GM06990 (cell line): ENCODE measurements at regions not wholly inside any gene's neighbourhood (a gene's known extent, or its start where the extent isn't known, plus 50 kb on each side); places are given as distances from the start of the nearest gene placed in this dataset.
"Not testable (repeated sequence)": the region's sequence is repeated elsewhere in the genome, so short reads cannot be mapped to it uniquely, and the experiment has no call there.

Experiments used
- DNase-seq: peaks from one replicate; pipeline ENCODE4 v3.0.0-alpha.2; 2011; ENCODE audit not compliant: insufficient read length; ENCODE audit errors: extremely low read depth
- H3K27me3 ChIP-seq: replicated peaks from 2 replicates; pipeline ENCODE4 v1.6.0; 2011; ENCODE audit warnings: low read length; ENCODE audit not compliant: control insufficient read depth, insufficient read depth
- H3K36me3 ChIP-seq: 2 replicates; pipeline ENCODE4 v1.5.1; 2011; ENCODE audit warnings: low read length; ENCODE audit not compliant: control insufficient read depth, insufficient read depth
- H3K4me3 ChIP-seq: replicated peaks from 2 replicates; pipeline ENCODE4 v1.5.1; 2011; ENCODE audit warnings: low read depth, mild to moderate bottlenecking, control low read depth, low read length
- TF ChIP-seq, protein P1 (sequence below): IDR thresholded peaks from 2 replicates; pipeline ENCODE4 v1.5.1; 2011; ENCODE audit warnings: low read length, control low read depth, mild to moderate bottlenecking, inconsistent platforms; ENCODE audit not compliant: insufficient read depth, poor library complexity, severe bottlenecking

DNA sequence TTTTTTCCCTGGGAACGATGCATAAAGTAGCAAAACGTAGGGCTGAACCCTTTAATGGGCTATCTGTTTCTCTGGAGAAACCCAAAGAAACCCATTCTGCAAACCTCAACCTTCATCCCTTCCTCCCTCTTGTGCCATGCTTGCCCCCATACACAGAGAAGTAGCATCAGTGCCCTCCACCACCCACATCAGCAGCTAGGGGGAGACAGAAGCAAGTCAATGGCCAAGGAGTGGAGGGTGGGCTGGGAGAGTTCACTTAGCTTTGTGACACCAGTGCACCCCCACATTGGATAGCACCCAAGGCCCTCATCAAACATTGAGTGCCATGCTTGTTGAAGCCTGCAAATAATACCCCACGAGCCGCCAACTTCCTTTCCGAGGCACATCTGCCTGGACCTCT lies 282.4 kb downstream of the ABCC12 start:
- Histone ChIP-seq H3K4me3 (no peak overlapping the region), H3K36me3 (no peaks in the 10 kb centered on the region), H3K27me3 (no peaks in the 10 kb centered on the region; the same call in 1 of the 2 replicates)
- DNase-seq: no peak
- TF ChIP-seq, protein P1, sequence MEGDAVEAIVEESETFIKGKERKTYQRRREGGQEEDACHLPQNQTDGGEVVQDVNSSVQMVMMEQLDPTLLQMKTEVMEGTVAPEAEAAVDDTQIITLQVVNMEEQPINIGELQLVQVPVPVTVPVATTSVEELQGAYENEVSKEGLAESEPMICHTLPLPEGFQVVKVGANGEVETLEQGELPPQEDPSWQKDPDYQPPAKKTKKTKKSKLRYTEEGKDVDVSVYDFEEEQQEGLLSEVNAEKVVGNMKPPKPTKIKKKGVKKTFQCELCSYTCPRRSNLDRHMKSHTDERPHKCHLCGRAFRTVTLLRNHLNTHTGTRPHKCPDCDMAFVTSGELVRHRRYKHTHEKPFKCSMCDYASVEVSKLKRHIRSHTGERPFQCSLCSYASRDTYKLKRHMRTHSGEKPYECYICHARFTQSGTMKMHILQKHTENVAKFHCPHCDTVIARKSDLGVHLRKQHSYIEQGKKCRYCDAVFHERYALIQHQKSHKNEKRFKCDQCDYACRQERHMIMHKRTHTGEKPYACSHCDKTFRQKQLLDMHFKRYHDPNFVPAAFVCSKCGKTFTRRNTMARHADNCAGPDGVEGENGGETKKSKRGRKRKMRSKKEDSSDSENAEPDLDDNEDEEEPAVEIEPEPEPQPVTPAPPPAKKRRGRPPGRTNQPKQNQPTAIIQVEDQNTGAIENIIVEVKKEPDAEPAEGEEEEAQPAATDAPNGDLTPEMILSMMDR: peak; percentile 46

DNA sequence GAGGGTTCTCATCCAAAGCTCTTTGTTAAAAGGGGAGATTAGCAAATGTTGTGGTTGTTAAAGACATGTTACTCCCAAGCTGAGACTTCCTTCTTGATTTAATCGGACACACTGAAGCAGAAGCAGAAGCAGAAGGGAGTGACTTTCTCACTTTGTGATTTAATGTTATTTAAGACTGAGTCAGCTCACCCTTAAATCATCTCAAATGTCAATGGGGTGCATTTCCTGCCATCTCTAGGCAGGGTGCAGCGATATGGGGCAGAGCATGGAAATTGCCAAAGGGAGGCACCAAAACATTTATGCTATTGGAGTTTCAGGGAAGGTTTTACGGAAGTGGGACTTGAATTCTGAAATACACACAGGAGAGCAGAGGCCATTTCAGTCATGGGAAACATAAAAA lies 283.6 kb downstream of the ABCC12 start:
- no peaks in the 10 kb centered on the region; the same call in 1 of the 2 replicates for H3K27me3 ChIP-seq
- TF ChIP-seq, protein P1: no peak
- H3K36me3 ChIP-seq: no peaks in the 10 kb centered on the region
- no peak overlapping the region for H3K4me3 ChIP-seq
- DNase-seq: no peak

DNA sequence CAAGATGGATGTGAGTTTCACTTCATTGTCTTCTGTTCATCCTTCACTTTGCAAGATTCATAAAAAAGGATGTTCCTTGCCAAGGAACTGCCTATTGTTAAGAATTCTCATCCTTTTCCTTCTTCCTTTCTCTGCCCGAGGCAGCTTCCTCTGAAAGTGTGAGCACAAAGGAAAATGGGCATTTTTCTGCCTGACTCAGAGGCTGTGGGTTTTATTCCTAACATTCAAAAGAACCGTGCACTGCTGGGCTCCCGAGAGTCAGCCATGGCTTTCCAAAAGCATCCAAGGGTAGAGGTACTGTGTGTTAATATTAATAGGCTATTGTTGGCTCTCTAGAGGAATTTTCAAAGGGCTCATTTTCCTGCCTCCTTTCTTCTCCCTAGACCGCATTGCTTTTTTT lies 289.4 kb downstream of the ABCC12 start:
- H3K36me3 ChIP-seq: no peaks in the 10 kb centered on the region

DNA sequence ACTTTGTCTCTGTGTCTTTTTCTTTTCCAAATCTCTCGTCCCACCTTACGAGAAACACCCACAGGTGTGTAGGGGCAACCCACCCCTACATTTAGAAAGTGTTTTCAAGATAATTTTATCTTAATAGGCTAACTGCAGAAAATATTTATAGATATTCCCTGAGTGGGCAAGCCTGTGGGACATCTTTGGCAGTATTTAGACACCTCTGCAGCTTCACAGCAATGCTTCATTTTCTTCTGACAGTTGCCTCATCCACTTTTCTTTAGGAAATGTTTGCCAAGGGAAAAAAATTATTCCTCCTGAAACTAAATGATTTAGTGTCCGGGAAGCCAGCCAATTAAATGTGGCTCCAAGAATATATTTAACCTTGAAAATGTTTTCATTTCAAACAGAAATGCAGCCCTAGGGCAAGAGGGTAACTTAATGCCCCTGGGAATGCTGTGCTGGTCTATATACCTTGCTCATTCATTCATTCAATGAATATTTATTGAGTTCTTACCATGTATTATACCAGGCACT lies 290.4 kb downstream of the ABCC12 start:
- H3K4me3 ChIP-seq: no peak overlapping the region
- TF ChIP-seq, protein P1: no peak
- H3K36me3 ChIP-seq: no peaks in the 10 kb centered on the region
- no peaks in the 10 kb centered on the region for H3K27me3 ChIP-seq
- no peak for DNase-seq

More for the DNA sequence above, 289.4 kb downstream of the ABCC12 start:
- no peak overlapping the region for H3K4me3 ChIP-seq
- TF ChIP-seq, protein P1: no peak
- no peaks in the 10 kb centered on the region for H3K27me3 ChIP-seq
- no peak for DNase-seq

DNA sequence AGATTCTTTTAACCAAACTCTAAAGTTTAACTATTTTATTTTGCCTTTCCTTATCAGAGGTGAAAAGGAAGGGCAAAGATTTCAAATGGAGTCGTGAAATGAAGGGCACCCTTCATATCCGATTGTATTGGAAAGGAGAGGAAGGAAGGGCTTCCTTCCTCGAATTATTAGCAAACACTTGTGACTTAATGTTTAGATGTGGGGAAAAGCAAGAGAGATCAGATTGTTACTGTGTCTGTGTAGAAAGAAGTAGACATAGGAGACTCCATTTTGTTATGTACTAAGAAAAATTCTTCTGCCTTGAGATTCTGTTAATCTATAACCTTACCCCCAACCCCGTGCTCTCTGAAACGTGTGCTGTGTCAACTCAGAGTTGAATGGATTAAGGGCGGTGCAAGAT lies 291.5 kb downstream of the ABCC12 start:
- not testable (repeated sequence) for H3K36me3 ChIP-seq, H3K4me3 ChIP-seq, DNase-seq, H3K27me3 ChIP-seq

DNA sequence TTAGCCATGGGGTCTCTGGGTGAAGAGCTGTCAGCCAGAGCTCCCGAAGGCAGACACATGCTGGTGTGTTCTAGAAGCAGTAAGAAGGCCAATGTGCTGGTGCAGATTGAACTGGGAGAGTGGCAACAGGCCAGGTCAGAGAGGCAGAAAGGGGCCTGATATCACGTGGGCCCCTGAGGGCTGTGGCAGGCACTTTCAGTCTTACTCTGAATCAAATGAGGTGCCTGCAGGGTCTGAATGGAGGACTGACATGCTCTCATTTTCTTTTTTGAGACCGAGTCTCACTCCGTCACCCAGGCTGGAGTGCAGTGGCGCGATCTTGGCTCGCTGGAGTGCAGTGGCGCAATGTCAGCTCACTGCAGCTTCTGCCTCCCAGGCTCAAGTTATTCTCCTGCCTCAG lies 293.8 kb downstream of the ABCC12 start:
- TF ChIP-seq, protein P1: no peak
- DNase-seq: no peak
- Histone ChIP-seq H3K36me3 (no peaks in the 10 kb centered on the region), H3K4me3 (no peak overlapping the region), H3K27me3 (no peaks in the 10 kb centered on the region)
